IPS-18c (cell line): ENCODE measurements at regions not wholly inside any gene's neighbourhood (a gene's known extent, or its start where the extent isn't known, plus 50 kb on each side); places are given as distances from the start of the nearest gene placed in this dataset.

ENCODE experiments used
- H3K4me3 ChIP-seq: 2 replicates; pipeline ENCODE4 v1.7.0; 2013; ENCODE audit warnings: low read depth, mild to moderate bottlenecking, low read length, moderate library complexity; ENCODE audit not compliant: insufficient read depth
- H3K9me3 ChIP-seq: one replicate; pipeline ENCODE4 v1.6.1; 2013; ENCODE audit warnings: mild to moderate bottlenecking, low read length, moderate library complexity; ENCODE audit not compliant: control insufficient read depth, insufficient read depth

GRCh38 chr2:176637486-176638166 lies 368.4 kb downstream of the MTX2 start:
- H3K9me3 ChIP-seq: no peaks in the 10 kb centered on the region
- peak overlapping the region; percentile 48 for H3K4me3 ChIP-seq

- Histone ChIP-seq H3K9me3 (no peaks in the 10 kb centered on the region), H3K4me3 (peak overlapping the region; percentile 48)
Observed at GRCh38 chr2:176638167-176639015, 369.1 kb downstream of the MTX2 start.

- no peaks in the 10 kb centered on the region for H3K9me3 ChIP-seq
- H3K4me3 ChIP-seq: no peak overlapping the region
Observed at GRCh38 chr2:176639016-176639343, 369.7 kb downstream of the MTX2 start.

GRCh38 chr2:176639671-176640070 lies 370.4 kb downstream of the MTX2 start:
- no peak overlapping the region for H3K4me3 ChIP-seq
- H3K9me3 ChIP-seq: no peaks in the 10 kb centered on the region

GRCh38 chr2:176641436-176641835 lies 372.2 kb downstream of the MTX2 start:
- Histone ChIP-seq H3K4me3 (no peak overlapping the region), H3K9me3 (no peaks in the 10 kb centered on the region)

GRCh38 chr2:176642074-176642473 lies 372.8 kb downstream of the MTX2 start:
- Histone ChIP-seq H3K4me3 (no peak overlapping the region), H3K9me3 (no peaks in the 10 kb centered on the region)

GRCh38 chr2:176643646-176644045 lies 374.4 kb downstream of the MTX2 start:
- no peaks in the 10 kb centered on the region for H3K9me3 ChIP-seq
- H3K4me3 ChIP-seq: no peak overlapping the region

GRCh38 chr2:176645494-176645893 lies 376.3 kb downstream of the MTX2 start:
- Histone ChIP-seq H3K4me3 (no peak overlapping the region), H3K9me3 (no peaks in the 10 kb centered on the region)

GRCh38 chr2:176646033-176646615 lies 376.9 kb downstream of the MTX2 start:
- H3K9me3 ChIP-seq: no peaks in the 10 kb centered on the region
- no peak overlapping the region for H3K4me3 ChIP-seq

- no peaks in the 10 kb centered on the region for H3K9me3 ChIP-seq
- no peak overlapping the region for H3K4me3 ChIP-seq
Observed at GRCh38 chr2:176647325-176648165, 378.3 kb downstream of the MTX2 start.

GRCh38 chr2:176648700-176649297 lies 379.6 kb downstream of the MTX2 start:
- H3K9me3 ChIP-seq: no peaks in the 10 kb centered on the region

GRCh38 chr2:176650104-176650837 lies 381.0 kb downstream of the MTX2 start:
- Histone ChIP-seq H3K9me3 (no peaks in the 10 kb centered on the region), H3K4me3 (no peak overlapping the region)

More at GRCh38 chr2:176648700-176649297, 379.6 kb downstream of the MTX2 start:
- no peak overlapping the region for H3K4me3 ChIP-seq

GRCh38 chr2:176650838-176651555 lies 381.8 kb downstream of the MTX2 start:
- no peak overlapping the region for H3K4me3 ChIP-seq
- no peaks in the 10 kb centered on the region for H3K9me3 ChIP-seq

- no peaks in the 10 kb centered on the region for H3K9me3 ChIP-seq
- no peak overlapping the region for H3K4me3 ChIP-seq
Observed at GRCh38 chr2:176652300-176653182, 383.3 kb downstream of the MTX2 start.
